ENCODE measurements at regions not wholly inside any gene's neighbourhood (a gene's known extent, or its start where the extent isn't known, plus 50 kb on each side); places are given as distances from the start of the nearest gene placed in this dataset.

DNA sequence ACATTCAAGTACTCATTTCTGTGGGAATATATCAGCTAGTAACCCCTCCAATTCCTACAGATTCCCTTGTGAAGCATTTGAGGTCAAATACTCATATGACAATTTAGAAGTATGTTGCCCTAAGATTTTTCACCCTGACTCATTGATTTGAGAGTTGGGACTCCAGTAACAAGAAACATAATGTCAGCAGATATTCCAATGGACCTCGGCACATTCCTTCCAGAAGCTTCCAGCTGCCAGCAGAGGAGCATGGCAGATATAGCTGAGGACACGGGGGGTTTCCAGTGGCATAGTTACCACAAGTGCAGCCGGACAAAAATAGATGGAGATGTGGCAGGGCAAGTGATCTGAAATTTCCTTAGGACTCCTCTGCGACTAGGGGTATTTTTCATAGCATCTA is 101.9 kb upstream of the ARHGAP28 start:
- Histone ChIP-seq H2AFZ (ENCODE audit: low read depth) (no peak overlapping the region), H3K4me2 (no peak overlapping the region), H3K36me3 (ENCODE audit: insufficient read depth) (no peaks in the 10 kb centered on the region), H3K4me3 (IDR thresholded peaks at IDR 0.05; ENCODE audit: insufficient read depth, low read depth, low read length) (no peak overlapping the region), H3K27ac (no peak overlapping the region), H3K9ac (no peak overlapping the region), H3K4me1 (ENCODE audit: low read depth, poor library complexity, severe bottlenecking) (no peaks in the 10 kb centered on the region), H3K79me2 (ENCODE audit: insufficient read depth, low read depth) (no peaks in the 10 kb centered on the region), H4K20me1 (ENCODE audit: insufficient read depth) (no peaks in the 10 kb centered on the region), H3K27me3 (ENCODE audit: insufficient read depth, low read depth) (no peaks in the 10 kb centered on the region)
- TF ChIP-seq, protein P1, sequence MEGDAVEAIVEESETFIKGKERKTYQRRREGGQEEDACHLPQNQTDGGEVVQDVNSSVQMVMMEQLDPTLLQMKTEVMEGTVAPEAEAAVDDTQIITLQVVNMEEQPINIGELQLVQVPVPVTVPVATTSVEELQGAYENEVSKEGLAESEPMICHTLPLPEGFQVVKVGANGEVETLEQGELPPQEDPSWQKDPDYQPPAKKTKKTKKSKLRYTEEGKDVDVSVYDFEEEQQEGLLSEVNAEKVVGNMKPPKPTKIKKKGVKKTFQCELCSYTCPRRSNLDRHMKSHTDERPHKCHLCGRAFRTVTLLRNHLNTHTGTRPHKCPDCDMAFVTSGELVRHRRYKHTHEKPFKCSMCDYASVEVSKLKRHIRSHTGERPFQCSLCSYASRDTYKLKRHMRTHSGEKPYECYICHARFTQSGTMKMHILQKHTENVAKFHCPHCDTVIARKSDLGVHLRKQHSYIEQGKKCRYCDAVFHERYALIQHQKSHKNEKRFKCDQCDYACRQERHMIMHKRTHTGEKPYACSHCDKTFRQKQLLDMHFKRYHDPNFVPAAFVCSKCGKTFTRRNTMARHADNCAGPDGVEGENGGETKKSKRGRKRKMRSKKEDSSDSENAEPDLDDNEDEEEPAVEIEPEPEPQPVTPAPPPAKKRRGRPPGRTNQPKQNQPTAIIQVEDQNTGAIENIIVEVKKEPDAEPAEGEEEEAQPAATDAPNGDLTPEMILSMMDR (conservative IDR thresholded peaks at IDR 0.05; ENCODE audit: low read depth, low read length): no peak

DNA sequence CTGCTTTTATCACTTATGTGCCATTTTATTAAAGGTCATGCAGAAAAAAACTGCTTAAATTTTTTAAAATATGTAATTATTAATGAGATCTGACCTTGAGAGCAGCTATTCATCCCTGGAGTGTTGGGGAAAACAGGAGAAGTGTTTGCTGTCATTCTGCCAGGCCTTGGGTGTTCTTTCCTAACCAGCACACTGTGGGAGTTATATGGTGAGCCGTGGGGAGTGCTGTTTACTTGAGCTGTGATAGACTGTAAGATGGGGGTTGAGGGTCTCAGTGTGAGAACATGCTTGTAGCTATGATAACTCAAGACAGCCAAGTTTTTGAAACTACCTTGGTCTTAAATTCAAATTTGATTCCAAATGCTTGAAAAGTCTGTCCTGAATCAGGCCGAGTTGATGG is 101.3 kb upstream of the ARHGAP28 start:
- Histone ChIP-seq H3K4me3 (IDR thresholded peaks at IDR 0.05; ENCODE audit: insufficient read depth, low read depth, low read length) (no peak overlapping the region), H4K20me1 (ENCODE audit: insufficient read depth) (no peaks in the 10 kb centered on the region), H3K27me3 (ENCODE audit: insufficient read depth, low read depth) (no peaks in the 10 kb centered on the region), H3K27ac (no peak overlapping the region), H3K4me2 (no peak overlapping the region), H3K36me3 (ENCODE audit: insufficient read depth) (no peaks in the 10 kb centered on the region), H3K4me1 (ENCODE audit: low read depth, poor library complexity, severe bottlenecking) (no peaks in the 10 kb centered on the region), H3K79me2 (ENCODE audit: insufficient read depth, low read depth) (no peaks in the 10 kb centered on the region), H2AFZ (ENCODE audit: low read depth) (no peak overlapping the region), H3K9ac (no peak overlapping the region)
- TF ChIP-seq, protein P1 (conservative IDR thresholded peaks at IDR 0.05; ENCODE audit: low read depth, low read length): no peak

DNA sequence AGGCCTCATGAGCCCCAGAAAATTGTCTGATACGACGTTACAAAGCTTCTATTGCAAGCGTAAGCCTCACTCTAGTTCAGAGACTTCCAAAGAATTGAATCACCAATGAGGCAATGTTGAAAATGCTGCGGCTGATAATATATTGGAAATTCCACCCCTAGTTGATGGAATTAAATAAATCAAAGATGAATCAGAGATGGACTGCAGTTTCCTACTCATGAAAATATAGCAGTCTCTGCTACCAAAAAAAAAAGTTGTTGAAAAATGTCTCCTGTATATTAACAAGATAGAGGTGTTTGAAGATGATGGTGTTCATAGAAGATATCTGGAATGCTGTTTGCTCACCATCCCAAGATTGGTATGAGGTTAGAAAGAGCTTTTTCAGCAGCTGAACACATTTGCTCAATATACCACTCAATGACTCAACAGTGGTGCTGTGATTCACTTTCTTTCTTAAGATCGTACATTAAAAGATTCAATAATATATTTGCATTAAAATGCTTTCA is 99.8 kb upstream of the ARHGAP28 start:
- H3K4me3 ChIP-seq (IDR thresholded peaks at IDR 0.05; ENCODE audit: insufficient read depth, low read depth, low read length): no peak overlapping the region
- no peak overlapping the region for H3K4me2 ChIP-seq
- H3K4me1 ChIP-seq (ENCODE audit: low read depth, poor library complexity, severe bottlenecking): no peaks in the 10 kb centered on the region
- no peaks in the 10 kb centered on the region for H4K20me1 ChIP-seq (ENCODE audit: insufficient read depth)
- H3K27me3 ChIP-seq (ENCODE audit: insufficient read depth, low read depth): no peaks in the 10 kb centered on the region
- no peaks in the 10 kb centered on the region for H3K36me3 ChIP-seq (ENCODE audit: insufficient read depth)
- no peak overlapping the region for H2AFZ ChIP-seq (ENCODE audit: low read depth)
- H3K79me2 ChIP-seq (ENCODE audit: insufficient read depth, low read depth): no peaks in the 10 kb centered on the region
- TF ChIP-seq, protein P1 (conservative IDR thresholded peaks at IDR 0.05; ENCODE audit: low read depth, low read length): no peak
- no peak overlapping the region for H3K9ac ChIP-seq
- no peak overlapping the region for H3K27ac ChIP-seq

DNA sequence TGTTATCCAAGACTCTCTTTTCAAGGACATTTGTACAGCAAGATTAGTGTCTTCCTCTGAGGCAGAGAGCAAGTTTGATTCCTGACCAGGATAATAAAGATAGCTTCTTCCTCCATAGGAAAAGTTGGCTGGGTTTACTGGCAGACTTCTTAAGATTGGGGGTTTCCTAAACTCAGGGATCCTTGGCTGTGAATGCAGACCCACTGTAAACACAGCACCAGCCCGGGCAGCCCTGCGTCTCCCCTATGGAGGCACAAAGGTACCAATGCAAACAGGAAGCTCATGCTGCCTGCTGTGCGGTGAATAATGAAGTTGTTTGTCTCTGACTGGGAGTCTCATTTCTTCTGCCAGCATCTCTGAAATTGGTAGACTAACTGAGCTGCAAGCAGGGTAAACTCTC is 96.2 kb upstream of the ARHGAP28 start:
- TF ChIP-seq, protein P1 (conservative IDR thresholded peaks at IDR 0.05; ENCODE audit: low read depth, low read length): no peak
- Histone ChIP-seq H3K4me2 (no peak overlapping the region), H2AFZ (ENCODE audit: low read depth) (no peak overlapping the region), H3K79me2 (ENCODE audit: insufficient read depth, low read depth) (no peaks in the 10 kb centered on the region), H3K36me3 (ENCODE audit: insufficient read depth) (no peaks in the 10 kb centered on the region), H3K27ac (no peak overlapping the region), H3K27me3 (ENCODE audit: insufficient read depth, low read depth) (no peaks in the 10 kb centered on the region), H4K20me1 (ENCODE audit: insufficient read depth) (no peaks in the 10 kb centered on the region), H3K9ac (no peak overlapping the region), H3K4me3 (IDR thresholded peaks at IDR 0.05; ENCODE audit: insufficient read depth, low read depth, low read length) (no peak overlapping the region), H3K4me1 (ENCODE audit: low read depth, poor library complexity, severe bottlenecking) (no peaks in the 10 kb centered on the region)

Measured in KMS-11 (cell line).